SU-DHL-6 (cell line): ENCODE measurements at regions not wholly inside any gene's neighbourhood (a gene's known extent, or its start where the extent isn't known, plus 50 kb on each side); places are given as distances from the start of the nearest gene placed in this dataset.

Experiments used
- H2AFZ ChIP-seq: fragments of 200-600 bp; sonication (generic); 2 replicates; pipeline ENCODE4 v1.6.1; 2014; ENCODE audit warnings: low read depth, mild to moderate bottlenecking, moderate library complexity, mixed read lengths, antibody characterized with exemption, low read length; ENCODE audit not compliant: severe bottlenecking
- H3F3A ChIP-seq: fragments of 200-600 bp; shearing (Covaris generic); 2 replicates; pipeline ENCODE4 v1.6.0; 2016; ENCODE audit warnings: antibody characterized with exemption, mild to moderate bottlenecking; ENCODE audit not compliant: insufficient read depth
- H3K27ac ChIP-seq: fragments of 200-600 bp; sonication (generic); 2 replicates; pipeline ENCODE4 v1.5.1; 2016; ENCODE audit warnings: low read depth, mild to moderate bottlenecking, low read length, moderate library complexity, mixed read lengths
- H3K27me3 ChIP-seq: fragments of 200-600 bp; sonication (generic), shearing (Covaris generic); 2 replicates; pipeline ENCODE4 v1.6.0; 2014; ENCODE audit warnings: mild to moderate bottlenecking, low read length
- H3K36me3 ChIP-seq: fragments of 200-600 bp; sonication (generic); 2 replicates; pipeline ENCODE4 v1.6.1; 2014; ENCODE audit warnings: mild to moderate bottlenecking, low read length, mixed read lengths
- H3K4me2 ChIP-seq: fragments of 300-600, 200-600 bp; shearing (Covaris generic), sonication (generic); 2 replicates; pipeline ENCODE4 v1.6.0; 2014; ENCODE audit warnings: low read length, low read depth, mild to moderate bottlenecking; ENCODE audit not compliant: poor library complexity, severe bottlenecking
- H3K4me3 ChIP-seq: fragments of 200-600 bp; sonication (generic); 2 replicates; pipeline ENCODE4 v1.5.1; 2014; ENCODE audit warnings: antibody characterized with exemption, low read length, mild to moderate bottlenecking, mixed read lengths; ENCODE audit not compliant: insufficient read depth, poor library complexity, severe bottlenecking
- H3K79me2 ChIP-seq: fragments of 200-600 bp; sonication (generic); 2 replicates; pipeline ENCODE4 v1.6.1; 2014; ENCODE audit warnings: mild to moderate bottlenecking, low read length, moderate library complexity; ENCODE audit not compliant: insufficient read depth
- H3K9ac ChIP-seq: fragments of 200-600 bp; sonication (generic); 2 replicates; pipeline ENCODE4 v1.7.0; 2014; ENCODE audit warnings: mild to moderate bottlenecking, low read length
- H3K9me2 ChIP-seq: fragments of 200-600 bp; sonication (generic); replicated peaks from 2 replicates; pipeline ENCODE4 v1.6.1; 2014; ENCODE audit warnings: low read length; ENCODE audit not compliant: insufficient read depth
- H3K9me3 ChIP-seq: fragments of 200-600 bp; sonication (generic); 2 replicates; pipeline ENCODE4 v1.6.1; 2014; ENCODE audit warnings: low read length, mixed read lengths; ENCODE audit not compliant: insufficient read depth
- H4K20me1 ChIP-seq: fragments of 200-600 bp; sonication (generic); 2 replicates; pipeline ENCODE4 v1.6.1; 2014; ENCODE audit warnings: low read depth, mild to moderate bottlenecking, antibody characterized with exemption, low read length, moderate library complexity, mixed read lengths
- EZH2phosphoT487 ChIP-seq: fragments of 200-600 bp; sonication (generic), shearing (Covaris generic); conservative IDR thresholded peaks from 2 replicates; pipeline ENCODE4 v1.6.1; 2018; ENCODE audit warnings: mild to moderate bottlenecking, antibody characterized with exemption, low read length, moderate library complexity, mixed read lengths
- TF ChIP-seq, protein P1 (sequence below): fragments of 200-600 bp; sonication (generic); IDR thresholded peaks from one replicate; pipeline ENCODE4 v1.5.1; 2017; ENCODE audit warnings: antibody characterized with exemption, mild to moderate bottlenecking, low read length, moderate library complexity; ENCODE audit not compliant: insufficient read depth, poor library complexity, severe bottlenecking

DNA sequence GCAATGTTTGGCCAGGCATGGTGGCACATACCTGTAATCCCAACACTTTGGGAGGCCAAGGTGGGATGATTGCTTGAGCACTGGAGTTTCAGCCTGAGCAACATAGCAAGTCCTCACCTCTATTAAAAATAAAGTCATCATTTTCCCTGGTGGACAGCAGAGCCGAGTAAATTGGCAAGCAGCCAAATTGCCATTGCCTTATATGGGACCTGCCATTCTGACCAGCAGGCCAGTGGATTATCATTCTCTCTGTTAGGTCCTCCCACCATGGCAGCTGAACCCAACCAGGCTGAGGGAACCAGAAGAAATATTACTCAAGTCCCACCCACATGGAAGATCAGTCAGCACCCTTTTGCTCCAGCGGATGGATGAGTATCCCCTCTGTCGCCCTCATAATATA, 1829.9 kb downstream of the EFNA5 start:
- no peak overlapping the region for H3K27ac ChIP-seq
- no peaks in the 10 kb centered on the region for H3K79me2 ChIP-seq
- no peaks in the 10 kb centered on the region for H3F3A ChIP-seq
- H3K4me2 ChIP-seq: no peak overlapping the region
- H3K9me2 ChIP-seq: no peaks in the 10 kb centered on the region
- H4K20me1 ChIP-seq: no peaks in the 10 kb centered on the region
- H3K36me3 ChIP-seq: no peaks in the 10 kb centered on the region
- H3K9me3 ChIP-seq: no peaks in the 10 kb centered on the region
- no peak overlapping the region for H3K9ac ChIP-seq
- TF ChIP-seq, protein P1, sequence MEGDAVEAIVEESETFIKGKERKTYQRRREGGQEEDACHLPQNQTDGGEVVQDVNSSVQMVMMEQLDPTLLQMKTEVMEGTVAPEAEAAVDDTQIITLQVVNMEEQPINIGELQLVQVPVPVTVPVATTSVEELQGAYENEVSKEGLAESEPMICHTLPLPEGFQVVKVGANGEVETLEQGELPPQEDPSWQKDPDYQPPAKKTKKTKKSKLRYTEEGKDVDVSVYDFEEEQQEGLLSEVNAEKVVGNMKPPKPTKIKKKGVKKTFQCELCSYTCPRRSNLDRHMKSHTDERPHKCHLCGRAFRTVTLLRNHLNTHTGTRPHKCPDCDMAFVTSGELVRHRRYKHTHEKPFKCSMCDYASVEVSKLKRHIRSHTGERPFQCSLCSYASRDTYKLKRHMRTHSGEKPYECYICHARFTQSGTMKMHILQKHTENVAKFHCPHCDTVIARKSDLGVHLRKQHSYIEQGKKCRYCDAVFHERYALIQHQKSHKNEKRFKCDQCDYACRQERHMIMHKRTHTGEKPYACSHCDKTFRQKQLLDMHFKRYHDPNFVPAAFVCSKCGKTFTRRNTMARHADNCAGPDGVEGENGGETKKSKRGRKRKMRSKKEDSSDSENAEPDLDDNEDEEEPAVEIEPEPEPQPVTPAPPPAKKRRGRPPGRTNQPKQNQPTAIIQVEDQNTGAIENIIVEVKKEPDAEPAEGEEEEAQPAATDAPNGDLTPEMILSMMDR: no peak
- TF ChIP-seq EZH2phosphoT487: no peak
- no peak overlapping the region for H2AFZ ChIP-seq
- no peaks in the 10 kb centered on the region for H3K27me3 ChIP-seq
- no peak overlapping the region for H3K4me3 ChIP-seq

DNA sequence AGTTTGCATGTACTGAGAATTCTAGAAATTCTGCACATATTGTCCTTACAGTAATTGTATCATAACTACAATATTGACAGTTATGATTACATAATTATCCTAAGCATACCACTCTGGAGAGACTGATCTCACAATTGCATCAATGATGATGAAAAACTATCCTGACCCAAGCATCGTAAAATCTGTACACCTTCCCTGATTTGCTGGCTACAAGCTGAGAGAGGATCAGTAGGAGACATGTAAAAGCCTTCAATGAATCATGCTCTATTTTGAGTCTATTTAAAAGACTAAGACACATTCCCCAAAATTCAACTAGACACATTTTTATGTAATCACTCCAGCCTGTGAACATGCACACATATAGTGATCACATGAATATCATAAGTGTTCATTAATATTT, 1833.8 kb downstream of the EFNA5 start:
- H4K20me1 ChIP-seq: no peaks in the 10 kb centered on the region
- no peak overlapping the region for H3K27ac ChIP-seq
- H3K9me2 ChIP-seq: no peaks in the 10 kb centered on the region
- no peak overlapping the region for H3K4me3 ChIP-seq
- H3K27me3 ChIP-seq: no peaks in the 10 kb centered on the region
- H3F3A ChIP-seq: no peaks in the 10 kb centered on the region
- no peak overlapping the region for H3K4me2 ChIP-seq
- no peak for TF ChIP-seq EZH2phosphoT487
- TF ChIP-seq, protein P1: no peak
- H3K36me3 ChIP-seq: no peaks in the 10 kb centered on the region
- no peaks in the 10 kb centered on the region for H3K9me3 ChIP-seq
- no peaks in the 10 kb centered on the region for H3K79me2 ChIP-seq
- H3K9ac ChIP-seq: no peak overlapping the region
- no peak overlapping the region for H2AFZ ChIP-seq

DNA sequence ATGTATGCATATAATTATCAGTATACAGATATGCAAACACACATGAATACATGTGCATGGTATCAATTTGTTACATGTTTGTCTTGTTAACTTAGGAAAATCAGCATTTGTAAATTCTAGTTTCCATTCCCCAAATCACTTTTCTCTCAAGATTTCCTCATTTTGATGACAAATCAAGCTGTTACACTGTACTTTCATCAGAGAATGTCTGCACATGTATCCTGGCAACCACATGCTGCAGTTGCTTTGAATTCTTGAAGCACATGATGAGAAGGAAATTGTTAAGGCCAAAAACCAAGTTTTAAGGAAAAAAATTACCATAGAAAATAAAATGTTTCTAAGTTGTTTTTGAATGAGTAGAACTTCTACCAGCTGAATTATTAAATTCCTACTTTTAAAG, 1834.5 kb downstream of the EFNA5 start:
- Histone ChIP-seq H3K4me3 (no peak overlapping the region), H3K4me2 (no peak overlapping the region), H3K36me3 (no peaks in the 10 kb centered on the region), H3K9me3 (no peaks in the 10 kb centered on the region), H3F3A (no peaks in the 10 kb centered on the region), H3K9ac (no peak overlapping the region), H4K20me1 (no peaks in the 10 kb centered on the region), H3K79me2 (no peaks in the 10 kb centered on the region), H3K27ac (no peak overlapping the region), H2AFZ (no peak overlapping the region), H3K9me2 (no peaks in the 10 kb centered on the region), H3K27me3 (no peaks in the 10 kb centered on the region)
- TF ChIP-seq, protein P1: no peak
- no peak for TF ChIP-seq EZH2phosphoT487
